Embryonic facial prominence (tissue), 1 donor: ENCODE measurements at regions not wholly inside any gene's neighbourhood (a gene's known extent, or its start where the extent isn't known, plus 50 kb on each side); places are given as distances from the start of the nearest gene placed in this dataset.
"Not testable (repeated sequence)": the region's sequence is repeated elsewhere in the genome, so short reads cannot be mapped to it uniquely, and the experiment has no call there.

Source experiments
- DNase-seq: peaks from one replicate; pipeline ENCODE4 v3.0.0-alpha.2; 2016; ENCODE audit errors: extremely low spot score

- no peak for DNase-seq
Measured at GRCh38 chr13:106101201-106101600, 434.3 kb downstream of the EFNB2 start.

DNA sequence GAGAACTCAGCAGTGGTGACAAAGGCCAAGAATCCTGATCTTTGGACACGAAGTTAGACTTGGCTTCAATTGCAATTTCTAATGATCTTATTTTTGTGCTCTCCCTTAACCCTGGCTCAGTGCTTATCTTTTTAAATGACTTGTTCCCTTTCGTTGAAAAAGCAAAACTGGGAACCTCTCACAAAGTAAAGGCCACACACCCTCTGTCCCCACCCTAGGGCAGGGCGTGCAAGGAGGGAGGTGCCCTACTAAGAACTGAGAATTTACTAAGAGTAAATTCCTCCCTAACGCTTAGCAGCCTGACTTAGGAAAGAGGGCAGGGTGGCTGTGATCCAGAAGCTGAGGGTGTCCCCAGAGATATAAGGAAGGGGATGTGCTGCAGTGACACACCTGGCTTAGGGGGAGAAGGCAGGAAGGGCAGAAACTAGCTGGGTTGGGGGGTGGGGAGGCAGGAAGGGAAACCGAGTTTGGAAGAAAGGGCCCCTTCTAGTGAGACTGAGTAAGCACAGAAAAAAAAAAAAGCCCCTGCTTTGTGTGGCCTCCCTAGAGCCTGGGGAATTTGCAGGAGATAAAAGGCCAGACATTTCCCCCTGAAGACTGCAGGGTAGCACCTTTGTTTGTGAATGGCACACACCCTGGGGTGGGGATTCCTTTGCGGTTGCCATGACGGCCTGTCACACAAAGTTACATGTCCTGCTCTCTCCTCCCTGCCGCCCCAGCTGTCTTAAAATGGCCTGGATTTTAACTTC lies 435.1 kb downstream of the EFNB2 start:
- no peak for DNase-seq

DNA sequence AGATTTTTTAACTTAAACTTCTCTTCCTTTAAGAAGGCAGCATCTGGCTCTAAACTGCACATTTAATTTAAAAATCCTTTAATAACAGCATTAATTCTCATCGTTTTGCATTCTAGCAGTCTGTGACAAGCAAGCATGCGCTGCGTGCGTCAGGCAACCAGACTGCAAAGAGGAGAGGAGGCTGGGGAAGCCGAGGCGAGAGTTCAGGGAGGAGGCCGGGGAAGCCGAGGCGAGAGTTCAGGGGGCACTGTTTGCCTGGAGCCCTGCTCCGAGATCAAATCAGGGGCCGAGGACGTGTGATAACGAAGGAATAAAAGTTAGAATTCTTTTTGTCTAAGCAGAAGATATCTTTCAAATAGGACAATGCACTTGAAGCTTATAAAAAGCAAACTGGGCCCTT lies 435.7 kb downstream of the EFNB2 start:
- DNase-seq: no peak

DNA sequence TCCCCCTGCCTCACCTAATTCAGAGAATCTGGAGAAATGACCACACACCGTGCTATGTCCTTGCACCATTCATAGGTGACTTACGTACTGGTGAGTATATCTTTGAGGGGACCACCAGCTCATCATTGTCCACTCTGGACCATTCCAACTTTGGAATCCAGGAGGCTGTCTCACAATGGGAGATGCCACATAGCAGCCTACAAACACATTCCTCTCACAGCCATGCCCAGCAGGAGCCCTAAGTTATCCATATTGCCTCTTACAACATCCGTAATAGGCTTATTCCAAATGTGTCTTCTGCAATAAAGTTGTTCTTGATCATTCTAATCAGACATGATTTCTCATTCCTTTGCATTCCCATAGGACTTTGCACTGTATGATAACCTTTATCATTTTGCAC lies 436.7 kb downstream of the EFNB2 start:
- no peak for DNase-seq

DNA sequence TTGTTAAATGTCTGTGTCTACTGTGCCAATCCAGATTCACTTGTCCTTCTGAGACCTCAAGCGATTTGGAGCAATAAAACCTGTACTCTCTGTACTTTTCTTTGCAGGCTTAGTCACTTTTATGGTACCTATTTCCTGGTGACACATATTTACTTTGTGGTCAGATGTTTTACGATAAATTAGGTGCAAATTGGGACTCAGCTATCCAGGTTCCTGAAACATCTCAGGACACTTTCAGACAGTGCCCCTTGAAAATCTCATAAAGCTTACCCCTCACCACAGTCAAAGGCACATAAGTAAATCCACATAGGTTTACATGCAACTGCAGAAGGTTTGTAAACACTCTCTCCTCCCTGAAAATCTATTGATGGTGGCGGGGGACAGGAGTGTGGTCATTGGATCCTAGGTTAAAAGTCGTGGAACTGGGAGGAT lies 438.8 kb downstream of the EFNB2 start:
- no peak for DNase-seq

DNA sequence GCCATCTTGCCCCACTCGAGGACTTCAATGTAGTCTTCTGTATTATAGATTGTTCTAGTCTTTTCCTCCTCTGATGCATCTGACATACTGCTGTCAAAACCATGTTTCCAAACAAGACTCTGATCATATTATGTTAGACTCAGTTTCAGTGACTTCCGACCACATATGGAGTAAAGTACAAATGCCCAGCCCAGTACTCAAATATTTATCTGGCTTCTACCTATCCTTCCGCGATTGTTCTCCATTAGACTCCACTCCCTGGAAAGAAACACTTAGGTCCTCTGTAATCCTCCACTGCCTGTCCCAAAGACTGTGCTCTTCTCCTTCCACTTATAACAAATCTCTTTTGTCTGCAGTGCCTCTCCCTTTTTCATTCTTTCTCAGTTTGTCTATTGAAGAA lies 439.5 kb downstream of the EFNB2 start:
- no peak for DNase-seq

- no peak for DNase-seq
Measured at GRCh38 chr13:106095406-106095805, 440.1 kb downstream of the EFNB2 start.

DNA sequence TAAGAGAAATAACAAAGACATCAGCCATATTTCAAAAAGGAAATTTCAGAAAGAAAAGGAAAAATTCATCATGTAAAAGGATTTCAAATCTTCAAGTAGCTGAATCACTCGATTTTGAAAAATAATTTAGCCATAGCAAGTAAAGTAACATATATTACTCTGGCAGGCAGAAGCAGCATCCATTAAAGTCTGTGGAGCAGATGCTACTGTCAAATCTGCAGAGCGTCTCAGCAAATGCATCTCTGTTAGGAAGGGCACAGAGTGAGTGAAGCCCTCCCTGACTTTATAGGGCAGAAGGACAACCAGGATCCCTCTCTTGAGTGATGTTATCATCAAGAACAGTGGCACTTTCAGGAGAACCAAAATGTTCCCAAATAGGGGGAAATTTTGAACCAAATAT lies 445.5 kb downstream of the EFNB2 start:
- DNase-seq: no peak

DNA sequence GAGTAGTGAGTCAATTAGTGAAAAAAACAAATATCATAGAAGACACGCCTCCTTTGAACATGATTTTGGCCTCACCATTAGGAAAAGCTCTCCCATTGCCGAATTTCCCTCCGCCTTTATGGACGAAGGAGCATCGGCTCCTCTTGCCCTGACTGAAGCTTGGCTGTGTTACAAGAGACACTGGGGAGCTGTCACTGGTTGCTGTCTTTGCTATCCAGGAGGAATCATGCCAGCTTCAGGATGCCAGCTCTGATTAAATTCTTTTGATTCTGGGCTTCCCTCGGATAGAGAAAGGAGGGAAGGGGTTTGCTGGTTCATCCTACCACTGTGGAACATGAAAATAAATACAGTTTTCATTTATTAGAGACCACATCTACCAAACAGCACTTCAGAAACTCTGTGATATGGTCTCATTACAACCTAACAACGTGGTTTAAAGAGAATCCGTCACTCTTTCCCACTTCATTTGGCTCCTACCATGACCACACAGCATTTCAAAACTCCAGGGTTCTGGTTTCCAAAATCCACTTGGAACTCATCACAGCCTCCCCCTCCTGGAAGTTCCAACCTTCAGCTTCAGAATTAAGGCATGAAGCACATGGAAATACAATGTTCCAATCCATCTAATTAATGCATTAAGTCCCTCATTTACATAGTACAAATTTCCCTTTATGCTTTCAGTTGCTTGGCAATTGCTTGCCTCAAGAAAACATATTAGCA lies 446.0 kb downstream of the EFNB2 start:
- no peak for DNase-seq

DNA sequence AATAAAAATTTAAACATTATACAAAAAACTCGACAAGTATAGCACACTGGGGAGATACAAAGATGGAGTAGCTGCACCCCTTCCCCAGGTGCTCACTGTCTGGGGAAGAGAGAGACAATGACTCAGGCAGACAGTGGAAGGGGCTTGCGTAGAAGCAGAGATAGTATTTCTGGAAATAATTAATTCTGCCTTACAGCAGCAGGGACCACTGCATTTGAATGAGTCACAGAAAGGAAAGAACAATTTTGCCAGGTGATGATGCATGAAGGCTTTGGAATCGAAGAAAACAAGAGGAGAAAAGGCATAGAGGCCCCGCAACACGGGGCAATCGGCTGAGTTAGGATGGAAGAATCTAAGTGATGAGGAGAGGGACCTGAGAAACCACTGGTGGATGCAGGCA lies 447.4 kb downstream of the EFNB2 start:
- no peak for DNase-seq

- DNase-seq: no peak
Measured at GRCh38 chr13:106087201-106087600, 448.3 kb downstream of the EFNB2 start.

DNA sequence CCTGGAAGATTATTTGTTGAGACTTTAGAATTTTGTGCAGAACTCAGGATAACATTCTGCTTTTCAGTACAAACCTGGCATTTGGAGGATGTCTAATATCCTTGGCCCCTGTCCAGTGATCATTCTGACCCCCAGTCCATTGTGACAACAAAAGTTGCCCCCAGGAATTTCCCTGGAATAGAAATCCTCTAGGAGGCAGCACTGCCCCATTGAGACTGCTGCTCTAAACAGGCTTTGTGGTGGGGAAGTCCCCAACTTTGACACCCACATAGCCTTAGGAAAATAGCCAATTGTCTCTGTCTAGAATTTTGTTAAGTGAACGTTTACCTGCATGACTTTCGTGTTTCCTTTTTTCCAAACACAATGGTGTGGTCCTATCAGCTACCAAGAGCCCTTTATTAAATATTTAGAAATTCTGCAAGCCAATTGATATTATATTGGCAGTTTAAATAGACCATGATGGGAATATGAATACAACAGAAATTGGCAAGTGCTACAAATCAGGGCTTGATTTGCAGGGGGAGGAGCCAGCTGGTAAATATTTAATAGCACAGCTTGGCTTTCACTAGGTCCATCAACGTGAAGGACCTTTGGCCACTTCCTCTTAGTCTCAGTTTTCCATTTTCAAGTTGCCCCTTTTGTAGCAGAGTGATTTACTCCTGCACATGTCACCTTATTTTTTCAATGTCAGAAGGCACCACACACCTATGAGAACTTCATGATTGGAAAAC lies 451.7 kb downstream of the EFNB2 start:
- no peak for DNase-seq

GRCh38 chr13:106081221-106081620 lies 454.2 kb downstream of the EFNB2 start:
- DNase-seq: not testable (repeated sequence)

GRCh38 chr13:106078191-106078590 lies 457.3 kb downstream of the EFNB2 start:
- no peak for DNase-seq

DNA sequence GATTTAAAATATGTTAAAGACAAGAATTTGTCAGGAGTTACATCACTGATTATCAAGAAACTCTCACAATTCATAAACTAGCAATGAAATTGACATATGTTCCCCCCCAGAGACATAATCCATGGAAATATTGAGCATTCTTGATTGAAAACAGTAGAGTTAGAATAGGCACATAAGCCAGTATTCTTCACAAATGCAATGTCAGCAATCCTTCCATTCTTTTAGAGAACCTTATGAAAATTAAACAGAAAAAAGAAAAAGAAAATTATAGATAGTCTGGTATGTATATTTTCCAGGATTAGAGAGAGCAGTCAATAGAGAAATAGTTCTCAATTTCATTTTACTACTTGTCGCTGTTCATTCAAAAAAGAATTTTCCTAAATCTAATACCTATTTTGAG lies 458.4 kb downstream of the EFNB2 start:
- DNase-seq: no peak

- DNase-seq: no peak
Measured at GRCh38 chr13:106072014-106072413, 463.4 kb downstream of the EFNB2 start.

DNA sequence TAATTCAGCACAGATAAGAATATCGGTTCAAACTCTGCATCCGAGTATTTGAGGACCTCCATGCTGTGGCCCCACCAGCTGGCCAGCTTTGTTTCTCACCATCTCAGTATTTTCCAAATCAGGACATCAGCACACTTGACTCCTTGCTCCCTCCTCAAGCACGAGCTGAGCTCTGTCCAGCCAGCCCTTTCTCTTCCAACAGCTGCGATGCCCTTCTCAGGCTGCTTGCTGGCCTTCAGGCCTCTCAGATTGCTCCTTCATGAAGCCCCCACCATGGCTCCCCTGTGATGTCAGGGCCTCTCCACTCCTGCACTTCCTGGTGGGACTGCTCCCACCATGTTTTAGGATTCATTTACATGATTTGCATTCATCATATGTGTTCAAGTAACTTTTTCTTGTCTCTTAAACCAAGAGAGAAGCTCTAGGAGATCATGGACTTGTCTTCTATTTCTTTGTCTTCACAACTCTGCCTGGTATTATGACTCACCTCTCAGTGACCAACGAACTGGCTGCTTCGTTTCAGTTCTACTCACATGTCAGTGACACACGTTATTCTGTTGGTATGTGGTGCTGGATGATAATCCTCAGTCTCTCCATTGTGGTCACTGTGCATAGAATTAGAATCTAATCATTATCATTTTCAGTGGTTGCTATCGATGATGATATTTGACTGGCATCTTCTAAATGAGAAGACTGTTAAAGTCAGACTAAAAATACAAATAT lies 471.7 kb downstream of the EFNB2 start:
- no peak for DNase-seq

GRCh38 chr13:106061781-106062180 lies 473.7 kb downstream of the EFNB2 start:
- no peak for DNase-seq

DNA sequence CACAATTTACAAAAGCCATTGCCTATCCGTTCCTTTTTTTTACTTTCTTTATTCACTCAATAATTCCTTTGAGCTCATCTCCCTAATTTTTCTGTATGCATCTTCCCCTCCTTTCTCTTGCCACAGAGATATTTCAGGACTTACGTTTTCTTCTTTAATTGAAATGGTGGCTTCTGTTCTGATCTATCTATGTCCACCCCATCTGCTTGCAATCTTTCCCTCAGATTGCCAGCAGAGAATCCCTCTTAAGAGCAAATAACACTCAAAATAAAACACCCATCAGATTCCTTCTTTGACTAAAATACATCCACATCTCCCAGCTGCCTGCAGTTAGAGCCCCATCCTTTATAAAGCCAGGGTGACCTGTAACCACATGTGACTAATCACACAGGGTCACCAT lies 478.6 kb downstream of the EFNB2 start:
- DNase-seq: no peak

DNA sequence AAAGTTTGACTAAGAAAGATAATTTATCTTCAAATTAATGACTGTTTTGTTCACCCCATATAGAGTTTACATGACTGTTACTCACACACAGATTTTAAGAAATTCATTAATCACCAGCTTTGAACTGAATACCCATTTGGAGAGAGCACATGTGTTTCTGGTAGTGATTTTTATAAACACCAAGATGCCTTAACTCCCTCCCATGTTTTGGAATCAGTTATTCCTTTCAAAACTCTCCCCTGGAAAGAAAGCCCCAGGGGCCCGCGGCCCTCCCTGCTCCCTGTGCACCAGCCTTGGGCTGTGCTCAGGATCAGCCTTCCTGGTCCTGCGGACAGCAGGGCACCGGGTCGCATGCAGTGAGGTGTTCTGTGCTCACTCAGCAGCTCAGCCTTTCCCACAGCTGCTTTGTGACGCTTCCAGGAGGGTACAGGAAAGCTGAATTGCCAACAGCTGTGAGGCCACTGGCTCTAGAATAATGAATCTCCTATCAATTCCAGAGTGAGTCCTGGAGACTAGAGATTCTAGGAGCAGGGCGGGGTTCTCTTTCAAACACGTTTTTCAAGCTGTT lies 483.2 kb downstream of the EFNB2 start:
- DNase-seq: no peak

DNA sequence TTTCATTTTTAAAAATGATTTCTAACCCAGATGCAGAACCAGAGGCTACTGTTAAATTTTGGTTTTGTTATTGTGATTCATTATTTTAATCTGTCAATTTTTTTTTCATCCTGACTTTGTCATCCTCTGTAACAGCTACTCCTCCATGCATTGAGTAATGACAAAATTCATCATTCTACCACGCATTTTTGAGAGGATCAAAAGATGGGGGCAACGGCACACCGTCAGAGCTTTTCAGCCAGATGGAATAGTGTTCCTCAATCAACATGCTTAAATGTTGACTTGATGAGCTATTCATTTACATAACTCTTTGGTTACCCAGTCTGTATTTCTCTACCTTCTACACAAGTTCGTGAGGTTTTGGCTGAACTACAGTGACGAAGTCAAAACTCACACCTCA lies 486.3 kb downstream of the EFNB2 start:
- DNase-seq: no peak

- DNase-seq: no peak
Measured at GRCh38 chr13:106048386-106048785, 487.1 kb downstream of the EFNB2 start.
